HT-29 (cell line): ENCODE measurements at regions not wholly inside any gene's neighbourhood (a gene's known extent, or its start where the extent isn't known, plus 50 kb on each side); places are given as distances from the start of the nearest gene placed in this dataset.
A peak's percentile ranks its signal among the peaks of the same experiment; 100 is the strongest.

ENCODE experiments used
- DNase-seq: peaks from one replicate; pipeline ENCODE4 v3.0.0-alpha.2; 2015; ENCODE audit warnings: low spot score

DNA sequence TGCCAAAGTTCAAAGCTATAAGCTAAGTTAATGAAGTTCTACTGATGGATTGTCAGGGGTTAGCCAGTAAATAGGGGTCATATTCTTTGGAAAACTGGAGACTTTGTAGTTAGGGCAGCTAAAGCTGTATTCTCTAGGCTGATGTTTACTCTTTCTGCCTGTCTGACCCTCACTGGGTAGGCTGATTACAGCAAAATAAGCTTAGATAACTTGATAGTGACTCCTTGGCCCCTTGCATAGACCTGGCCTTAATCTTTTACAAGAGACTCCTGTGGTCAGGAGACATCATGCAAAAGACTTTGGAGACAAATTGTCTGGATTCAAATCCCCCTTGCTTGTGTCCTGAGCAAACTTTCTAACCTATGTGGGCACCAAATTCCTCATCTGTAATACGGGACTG, 314.4 kb upstream of the MSX2 start:
- DNase-seq, result no peak

DNA sequence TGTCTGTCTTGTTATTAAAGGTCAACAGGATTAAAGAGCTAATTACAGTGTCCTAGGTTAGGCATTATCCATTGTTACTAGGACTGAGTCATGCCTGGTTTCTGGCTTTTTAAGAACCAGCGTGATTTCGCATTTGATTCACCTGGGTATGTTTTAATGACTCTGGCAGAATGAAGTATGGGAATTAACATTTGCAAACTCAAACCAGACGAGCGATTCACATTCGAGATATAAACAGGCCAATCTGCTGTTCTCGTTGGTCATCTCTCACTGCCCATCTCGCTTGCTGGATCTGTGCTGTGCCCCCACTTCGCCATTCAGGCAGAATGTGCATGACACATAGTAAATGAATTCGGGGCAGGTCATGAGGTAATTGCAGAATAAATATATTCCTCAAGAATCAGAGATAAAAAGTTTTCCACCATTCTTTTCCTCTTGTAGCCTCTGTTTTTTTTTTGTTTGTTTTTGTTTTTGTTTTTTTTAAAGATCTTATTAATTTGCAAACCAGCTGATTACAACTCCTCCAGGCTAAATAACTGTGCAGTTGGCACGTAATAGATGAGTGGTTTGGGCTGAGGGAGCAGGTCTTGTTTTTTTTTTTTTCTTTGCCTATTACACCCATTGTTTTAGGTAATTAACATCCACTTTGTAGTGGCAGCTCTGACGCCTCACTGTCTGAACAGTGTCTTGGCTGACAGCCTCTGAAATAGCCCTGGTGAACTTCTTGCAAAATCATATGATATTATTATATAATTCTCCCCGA, 313.5 kb upstream of the MSX2 start:
- DNase-seq, result no peak

DNA sequence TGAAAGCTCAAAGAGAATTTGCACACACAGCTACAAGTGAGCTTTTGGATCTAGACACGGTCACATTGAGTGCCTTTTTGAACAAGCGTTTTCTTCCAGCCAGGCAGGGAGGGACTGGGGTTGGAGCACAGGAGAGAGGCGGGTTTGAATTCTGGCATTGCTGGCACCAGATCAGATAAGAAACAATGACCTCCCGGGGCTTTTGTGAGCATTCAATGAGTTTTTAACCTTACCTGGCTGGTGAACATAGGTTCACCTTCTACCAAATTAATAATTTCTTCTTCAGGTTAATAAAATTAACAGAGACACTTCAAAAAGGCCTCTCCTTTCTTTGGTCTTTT, 312.9 kb upstream of the MSX2 start:
- DNase-seq, result no peak

DNA sequence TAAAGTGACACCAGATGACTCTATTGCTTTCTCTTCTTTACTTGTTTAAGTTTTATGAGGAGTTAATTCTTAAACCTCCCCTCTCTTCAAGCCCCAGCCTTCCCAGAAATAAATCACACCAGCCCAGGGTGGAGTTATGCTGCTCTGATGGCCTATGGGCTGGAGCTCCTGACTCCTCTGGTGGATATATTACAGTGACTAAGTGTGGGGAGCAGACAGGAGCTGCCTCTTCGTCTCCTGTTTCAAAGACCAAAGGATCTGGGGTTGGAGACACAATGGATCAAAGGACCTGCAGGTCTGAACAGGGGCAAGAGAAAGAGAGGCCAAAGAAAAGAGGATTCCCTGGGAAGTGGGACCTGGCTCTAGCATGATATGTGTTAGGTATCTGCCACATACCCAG, 312.0 kb upstream of the MSX2 start:
- DNase-seq, result no peak

DNA sequence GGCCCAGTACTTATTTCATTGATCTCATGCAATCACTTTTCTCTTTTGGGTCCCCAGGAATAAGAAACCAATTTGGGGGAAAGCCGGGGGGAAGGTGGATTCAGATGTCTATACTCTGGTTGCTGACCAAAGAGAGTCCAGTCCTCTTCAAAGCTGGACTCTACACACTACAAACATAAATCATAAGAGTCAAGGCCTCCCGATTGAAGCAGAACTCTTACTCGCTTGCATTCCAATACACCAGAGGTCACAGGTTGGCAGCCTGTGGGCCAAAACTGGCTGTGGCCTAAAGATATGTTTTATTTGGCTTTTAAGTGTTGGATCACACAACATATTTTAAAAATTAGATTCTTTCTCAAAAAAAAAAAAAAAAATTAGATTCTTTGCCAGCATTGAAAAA, 311.4 kb upstream of the MSX2 start:
- no peak for DNase-seq

DNA sequence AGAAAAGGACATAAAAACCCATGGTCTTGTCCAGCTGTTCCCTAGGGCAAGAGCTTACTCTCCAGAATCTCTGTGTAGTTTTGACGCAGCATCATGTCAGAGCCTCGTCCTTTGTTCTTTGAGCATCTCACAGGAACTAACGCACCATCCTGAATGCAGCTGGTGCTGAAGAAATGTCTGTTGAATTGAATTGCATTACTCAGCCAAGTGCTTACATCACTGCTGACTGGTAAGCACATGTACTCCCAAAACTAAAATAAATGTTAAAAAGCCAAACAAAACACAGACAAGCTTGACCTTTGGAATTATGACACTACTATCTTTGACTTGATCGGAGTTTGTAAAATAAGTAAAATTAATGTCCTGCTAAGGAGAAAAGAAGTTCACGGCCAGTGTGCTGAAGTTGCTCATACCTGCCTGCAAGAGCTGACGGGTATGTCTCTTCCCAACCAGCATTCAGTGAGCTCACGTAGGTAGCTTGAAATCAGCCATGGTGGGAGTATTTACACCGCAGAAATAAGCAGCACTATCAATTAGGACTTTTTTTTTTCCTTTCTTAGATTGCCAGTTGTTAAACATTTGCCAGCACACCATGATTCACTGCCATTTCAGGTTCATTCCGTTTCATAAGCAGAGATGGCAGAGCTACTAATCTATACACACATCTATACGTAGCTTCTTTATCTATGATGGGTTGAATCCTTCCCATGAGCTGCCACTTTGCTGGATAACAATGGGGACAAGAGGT, 310.6 kb upstream of the MSX2 start:
- DNase-seq, result no peak

DNA sequence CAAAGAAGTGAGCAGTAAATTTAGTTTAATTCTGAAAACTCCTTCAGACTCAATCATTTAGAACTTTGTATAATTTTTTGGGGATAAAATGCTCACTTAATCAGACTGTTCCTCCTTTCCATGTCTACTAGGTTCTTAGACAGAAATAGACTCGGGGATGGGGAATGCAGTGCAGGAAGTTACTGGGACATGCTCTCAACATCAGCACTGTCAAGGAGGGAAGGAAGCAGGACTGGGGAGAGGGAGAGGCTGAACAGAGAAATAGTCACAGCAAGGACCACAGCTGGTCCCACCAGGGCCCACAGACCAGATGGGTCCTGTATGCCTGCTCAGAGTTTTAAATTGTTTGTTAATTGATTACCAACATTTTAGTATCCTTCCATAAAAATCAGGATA, 310.1 kb upstream of the MSX2 start:
- no peak for DNase-seq

DNA sequence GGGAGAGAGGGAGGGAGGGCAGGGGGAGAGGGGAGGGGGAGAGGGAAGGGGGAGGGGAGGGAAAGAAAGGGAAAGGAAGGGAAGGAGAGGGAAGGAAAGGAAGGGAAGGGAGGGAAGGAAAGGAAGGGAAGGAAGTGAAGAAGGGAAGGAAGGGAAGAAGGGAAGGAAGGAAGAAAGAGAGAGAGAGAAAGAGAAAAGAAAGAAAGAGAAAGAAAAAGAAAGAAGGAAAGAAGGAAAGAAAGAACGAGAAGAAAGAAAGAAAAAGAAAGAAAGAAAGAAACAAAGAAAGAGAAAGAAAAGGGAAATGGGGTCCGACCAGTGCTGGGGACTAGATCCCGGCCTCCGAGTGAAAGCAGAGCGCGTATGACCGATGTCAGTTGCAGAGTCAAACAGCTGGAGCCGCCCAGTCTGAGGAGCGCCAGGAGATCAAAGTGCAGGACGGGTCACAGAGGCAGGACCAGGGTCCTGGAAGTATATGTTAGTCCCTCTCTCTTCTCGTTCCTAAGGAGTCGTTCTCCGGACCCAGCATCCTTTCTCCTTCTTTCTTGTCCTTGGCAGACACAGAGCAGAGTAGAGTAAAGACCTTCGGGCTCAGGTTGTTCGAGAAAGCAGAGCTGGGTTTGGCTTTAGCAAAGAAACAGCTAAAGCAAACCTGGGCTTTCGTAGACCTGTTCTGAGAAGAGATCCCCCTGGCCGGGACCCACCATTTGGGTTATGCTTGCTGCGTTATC, 305.4 kb upstream of the MSX2 start:
- no peak for DNase-seq

DNA sequence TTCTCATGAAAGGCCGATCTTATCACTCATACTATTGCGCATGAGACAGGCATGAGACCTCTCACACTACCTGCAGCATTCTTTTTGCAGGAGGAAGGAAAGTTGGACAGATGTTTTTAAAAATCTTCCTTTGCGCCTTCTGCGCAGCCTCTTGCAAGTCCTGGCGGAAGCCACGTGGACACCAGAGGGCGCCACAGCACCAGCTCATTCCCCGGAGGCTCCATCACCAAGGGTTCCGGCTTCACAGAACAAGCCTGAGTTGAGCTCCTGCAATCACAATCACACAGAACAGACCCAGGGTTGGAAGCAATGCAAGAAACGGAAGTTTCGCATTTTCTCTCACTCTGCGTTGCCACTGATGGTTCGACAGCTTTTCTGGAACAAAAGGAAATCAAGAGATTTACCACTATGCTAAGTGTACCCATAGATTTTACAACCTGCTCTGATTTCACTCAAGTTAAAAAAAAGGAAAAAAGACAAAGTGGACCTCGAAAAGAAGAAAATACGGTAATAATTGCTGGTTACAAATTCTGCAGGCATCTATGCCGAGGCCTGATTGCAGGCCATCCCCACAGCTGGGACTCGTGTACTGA, 304.7 kb upstream of the MSX2 start:
- peak; percentile 91 for DNase-seq

DNA sequence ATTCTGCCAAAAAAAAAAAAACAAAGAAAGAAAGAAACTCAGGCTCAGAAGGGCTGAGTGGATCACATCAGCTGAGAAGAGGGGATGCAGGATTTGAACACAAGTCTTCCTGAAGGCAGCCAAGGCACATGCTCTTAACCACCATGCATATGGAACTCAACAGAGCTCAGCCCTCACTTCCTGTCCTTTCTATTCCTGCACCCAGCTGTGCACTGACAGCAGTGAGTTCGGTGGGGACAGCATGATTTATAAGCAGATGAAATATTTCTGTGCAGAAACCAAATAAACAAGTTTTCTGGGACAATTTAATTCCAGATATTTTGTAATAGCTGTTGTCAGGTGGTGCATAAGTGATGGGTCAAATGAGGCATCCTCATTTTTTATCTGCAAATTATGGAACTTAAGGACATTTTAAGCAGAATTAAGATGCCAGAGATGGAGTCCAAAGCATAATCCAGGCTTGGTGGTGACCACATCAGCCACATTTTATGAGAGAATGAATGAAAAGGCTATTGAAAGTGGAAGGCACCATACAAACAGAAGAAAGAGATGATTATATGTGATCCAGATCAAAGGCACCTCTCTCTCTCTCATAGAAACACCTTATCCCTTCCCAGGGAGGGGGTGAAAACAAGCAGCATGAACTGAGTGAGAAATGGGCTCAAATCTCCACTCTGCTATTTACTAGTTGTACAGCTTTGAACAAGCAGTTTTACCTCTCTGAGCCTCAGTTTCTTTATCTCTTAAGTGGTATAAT, 303.6 kb upstream of the MSX2 start:
- no peak for DNase-seq

DNA sequence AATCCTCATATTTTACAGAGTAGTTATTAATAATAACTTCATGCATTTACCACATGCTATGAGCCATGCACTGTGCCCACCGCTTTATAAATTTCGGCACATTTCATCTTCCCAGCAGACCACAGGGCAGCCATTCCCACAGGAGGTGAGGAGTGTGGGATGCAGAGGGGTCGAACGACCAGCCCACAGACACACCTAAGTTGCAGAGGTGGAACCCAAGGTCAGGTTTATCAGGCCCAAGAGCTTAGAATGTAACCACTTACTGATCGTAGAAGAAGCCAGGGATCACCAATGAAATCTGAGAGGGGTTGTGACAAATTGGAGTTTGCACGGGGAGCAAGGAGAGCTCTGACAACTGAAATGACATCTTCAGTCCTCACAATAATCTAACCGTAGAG, 303.0 kb upstream of the MSX2 start:
- no peak for DNase-seq

DNA sequence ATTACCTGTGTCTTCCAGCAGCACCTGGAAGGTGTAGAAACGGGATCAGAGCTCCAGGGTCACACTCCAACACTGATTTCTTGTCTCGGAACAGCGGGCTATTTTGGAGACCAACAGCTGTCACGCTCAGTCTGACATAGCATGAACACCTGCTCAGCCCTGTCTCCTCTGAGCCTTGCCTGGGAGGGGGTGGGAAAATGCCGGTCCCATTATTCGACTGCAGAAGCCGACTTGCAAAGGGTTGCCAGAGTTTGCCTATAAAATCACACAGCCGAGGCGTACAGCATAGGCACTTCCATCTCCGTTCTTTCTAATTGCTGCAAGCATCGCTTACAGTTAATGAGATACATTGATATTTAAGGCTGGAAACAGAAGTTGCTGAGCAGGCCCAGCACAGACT, 300.8 kb upstream of the MSX2 start:
- DNase-seq, result no peak

DNA sequence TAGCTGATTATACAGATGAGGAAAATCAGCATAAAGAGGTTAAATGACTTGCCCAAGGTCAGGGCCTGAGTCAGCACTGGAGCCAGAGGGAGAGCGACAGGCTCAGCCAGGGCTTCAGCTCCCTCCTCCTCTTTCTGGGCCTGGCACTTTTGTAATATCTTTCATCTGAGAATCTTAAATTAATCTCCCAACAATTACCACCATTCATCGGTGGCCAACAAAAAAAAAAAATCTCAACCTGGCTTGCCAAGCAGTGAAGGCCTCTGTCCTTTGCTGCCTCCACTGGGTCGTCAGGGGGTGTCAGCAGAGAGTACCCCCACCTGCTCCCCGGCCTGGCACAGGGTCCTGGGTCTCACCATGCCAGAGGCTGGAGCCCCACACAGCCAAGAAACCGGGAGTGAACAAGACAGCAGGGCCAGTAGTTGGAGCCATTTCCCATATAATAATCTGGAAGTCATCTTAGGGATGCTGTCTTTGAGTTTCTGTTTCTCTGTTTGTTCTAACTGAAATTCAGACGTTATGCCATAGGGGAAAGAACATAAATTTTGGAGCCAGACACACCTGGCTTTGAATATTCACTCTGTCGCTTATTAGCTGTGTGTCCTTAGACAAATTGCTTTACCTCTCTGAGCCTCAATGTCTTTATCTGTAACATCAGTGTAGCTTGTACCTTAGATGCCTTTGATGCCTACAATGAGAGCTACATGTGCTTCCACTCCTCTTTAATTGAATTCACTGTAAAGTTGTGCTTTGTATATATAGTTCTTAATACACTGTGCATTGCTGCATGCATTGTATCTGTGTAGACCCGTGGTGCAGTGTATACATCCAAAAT, 299.9 kb upstream of the MSX2 start:
- peak; percentile 49 for DNase-seq

DNA sequence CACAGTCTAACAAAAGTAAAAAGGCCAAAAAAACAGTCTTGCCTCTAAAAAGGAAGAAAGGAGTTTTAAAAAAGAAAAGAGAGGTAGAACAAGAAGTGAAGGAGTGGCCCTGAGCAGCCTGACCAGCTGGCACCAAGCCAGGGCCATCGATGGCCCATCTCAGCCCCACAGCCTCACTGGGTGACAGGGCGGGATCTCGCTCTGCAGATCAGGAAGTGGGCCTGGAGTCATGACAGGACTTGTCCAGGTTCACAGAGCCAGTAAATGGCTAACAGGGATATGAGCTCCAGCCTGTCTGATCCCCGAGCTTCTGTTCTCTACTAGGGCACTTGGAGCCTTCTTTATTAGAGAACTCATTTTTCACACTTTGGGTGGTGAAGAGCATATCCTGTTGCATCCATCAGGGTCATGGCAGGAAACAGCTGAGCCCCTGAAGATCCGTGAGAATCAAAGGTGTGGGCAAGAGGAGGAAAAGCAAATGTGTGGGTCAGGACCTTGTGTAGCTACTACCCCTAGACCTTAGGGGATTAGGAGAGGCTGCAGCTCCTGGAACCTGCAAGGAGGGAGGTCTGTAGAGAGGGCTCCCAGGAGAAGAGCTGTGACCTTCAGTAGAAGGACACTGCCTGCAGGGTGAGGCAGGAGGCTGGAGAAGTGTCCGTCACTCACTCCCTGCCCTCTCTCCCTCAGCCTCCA, 299.0 kb upstream of the MSX2 start:
- DNase-seq, result peak; percentile 70

DNA sequence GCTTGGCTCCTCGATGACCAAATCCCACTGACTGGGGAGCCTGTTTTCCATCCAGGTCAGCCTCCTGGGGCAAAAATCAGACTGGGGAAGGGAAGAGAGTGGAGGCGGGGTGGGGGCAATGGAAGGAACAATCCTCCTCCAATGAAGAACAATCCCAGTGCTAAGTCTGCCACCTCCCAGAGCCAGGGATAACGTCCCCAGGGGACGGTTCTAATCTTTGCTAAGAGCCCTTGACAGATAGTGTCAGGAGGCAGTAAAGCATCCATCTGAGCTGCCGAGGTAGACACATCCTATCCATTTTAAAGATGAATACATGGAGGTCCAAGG, 298.5 kb upstream of the MSX2 start:
- no peak for DNase-seq

DNA sequence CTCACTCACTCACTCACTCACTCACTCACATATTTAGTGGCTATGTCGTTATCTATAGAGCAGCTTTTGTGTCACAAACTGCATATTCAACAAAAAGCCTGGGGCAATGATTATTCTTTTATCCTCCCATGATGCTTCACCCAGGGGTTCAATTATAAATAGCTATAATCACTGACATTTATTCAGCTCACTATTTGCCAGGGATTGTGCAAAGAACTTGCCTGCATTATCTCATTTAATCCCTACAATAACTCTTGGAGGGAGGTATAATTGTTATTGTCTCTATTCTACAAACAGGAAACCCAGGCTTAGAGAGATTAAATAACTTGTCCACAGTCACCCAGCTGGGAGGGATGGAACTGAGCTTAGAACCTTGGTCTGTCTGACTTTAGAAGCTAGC, 298.0 kb upstream of the MSX2 start:
- no peak for DNase-seq

DNA sequence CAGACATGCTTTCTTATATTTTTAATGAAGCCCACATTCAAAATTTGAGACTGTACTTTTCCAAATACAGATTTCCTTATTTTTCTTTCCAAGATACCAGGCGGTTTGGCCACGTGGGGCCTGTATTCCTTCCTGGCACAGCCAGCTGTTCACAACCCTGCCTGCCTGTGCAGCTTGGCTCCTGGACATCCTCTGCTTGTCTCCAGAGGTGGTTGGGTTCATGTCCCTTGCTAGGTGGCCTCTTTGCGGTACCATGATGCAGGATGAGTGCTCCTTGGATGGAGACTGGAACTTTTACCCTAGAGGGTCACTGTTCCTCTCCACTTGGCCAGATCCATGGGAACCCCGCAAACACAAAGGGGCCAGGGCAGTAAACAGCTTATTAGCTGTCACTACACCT, 297.5 kb upstream of the MSX2 start:
- DNase-seq, result no peak

DNA sequence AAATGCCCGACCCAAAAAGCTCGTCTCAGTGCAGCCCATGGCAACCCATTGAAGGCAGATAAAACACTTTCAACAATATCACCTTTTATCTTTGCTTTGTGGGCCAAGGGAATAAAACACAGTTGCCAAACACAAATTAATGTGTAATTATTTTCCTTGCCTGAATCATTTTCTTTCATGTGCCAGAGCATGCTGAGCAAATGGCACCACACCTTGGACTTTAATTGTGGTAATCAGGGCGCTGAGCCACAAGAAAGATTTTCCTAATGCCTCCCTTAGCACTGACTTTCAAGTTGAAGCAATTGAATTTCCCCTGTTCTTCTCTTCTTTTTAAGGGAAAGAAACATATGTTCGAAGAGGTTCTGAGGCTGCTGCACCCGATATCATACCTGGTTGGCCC, 297.1 kb upstream of the MSX2 start:
- no peak for DNase-seq

DNA sequence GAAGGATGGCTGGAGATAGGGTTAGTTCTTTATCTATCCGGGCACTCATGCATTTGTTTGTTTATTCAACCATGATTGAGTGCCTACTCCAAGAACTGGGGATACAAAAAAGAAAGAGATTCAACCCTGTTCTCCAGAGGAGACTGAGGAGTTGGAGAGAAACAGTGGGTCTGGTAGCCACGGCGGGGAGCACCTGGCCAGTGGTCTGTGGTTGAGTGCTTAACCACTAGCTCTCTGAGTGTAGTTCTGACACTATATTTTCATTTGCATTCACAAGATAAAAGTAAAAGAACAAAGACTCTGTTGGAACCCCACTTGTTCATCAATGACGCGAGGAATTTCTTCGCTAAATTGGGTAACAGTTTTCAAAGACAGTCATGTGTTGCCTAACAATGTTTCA, 295.5 kb upstream of the MSX2 start:
- no peak for DNase-seq

DNA sequence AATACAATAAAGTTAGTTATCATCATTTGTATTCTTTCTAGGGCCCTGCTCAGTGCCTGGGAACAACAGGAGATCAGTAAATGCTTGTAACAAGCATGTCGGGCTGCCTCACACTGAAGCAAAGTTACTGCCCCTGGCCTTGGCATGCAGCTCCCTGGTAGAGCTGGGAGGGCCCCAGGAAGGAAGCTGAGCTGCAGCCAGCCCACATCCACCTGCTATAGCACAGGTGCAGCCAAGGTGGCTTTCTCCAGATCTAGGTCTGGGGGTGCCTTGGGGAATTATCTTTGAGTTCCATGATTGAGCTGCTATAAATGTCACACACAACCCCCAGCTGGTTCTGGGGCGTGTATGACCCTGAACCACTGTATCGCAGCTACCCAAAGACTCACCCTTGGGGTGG, 293.4 kb upstream of the MSX2 start:
- DNase-seq, result no peak
